Keratinocyte (primary cell): ENCODE measurements at regions not wholly inside any gene's neighbourhood (a gene's known extent, or its start where the extent isn't known, plus 50 kb on each side); places are given as distances from the start of the nearest gene placed in this dataset.

Experiments
- CTCF ChIP-seq, 3 experiments: IDR thresholded peaks in 1 of 3; conservative IDR thresholded peaks in 1 of 3; optimal IDR thresholded peaks in 1 of 3; 2 replicates in 2 of 3; 3 replicates in 1 of 3; pipeline versions ENCODE3 to v1.5.1; 2011; ENCODE audit warnings: low read length in 3 of 3, mild to moderate bottlenecking in 3 of 3, moderate library complexity in 2 of 3, control low read depth in 1 of 3, inconsistent platforms in 1 of 3; ENCODE audit not compliant: insufficient read depth in 2 of 3; ENCODE audit errors: extremely low read depth in 1 of 3
- EZH2 ChIP-seq: IDR thresholded peaks from one replicate; pipeline ENCODE4 v1.6.1; 2012; ENCODE audit warnings: inconsistent platforms, mild to moderate bottlenecking, low read length, moderate library complexity

GRCh38 chr1:38381256-38381655 is 334.7 kb upstream of the POU3F1 start:
- TF ChIP-seq CTCF (optimal IDR thresholded peaks at IDR 0.05 in 1 of 3, IDR thresholded peaks at IDR 0.05 in 1 of 3, conservative IDR thresholded peaks at IDR 0.05 in 1 of 3; ENCODE audit: extremely low read depth in 1 of 3, insufficient read depth in 2 of 3, low read length in 3 of 3) (no peak), EZH2 (no peak)
